Superior temporal gyrus (tissue), 1 donor: ENCODE measurements at regions not wholly inside any gene's neighbourhood (a gene's known extent, or its start where the extent isn't known, plus 50 kb on each side); places are given as distances from the start of the nearest gene placed in this dataset.
A peak's percentile ranks its signal among the peaks of the same experiment; 100 is the strongest.
"Not testable (repeated sequence)": the region's sequence is repeated elsewhere in the genome, so short reads cannot be mapped to it uniquely, and the experiment has no call there.

ENCODE experiments used
- DNase-seq: peaks from one replicate; pipeline ENCODE4 v3.0.0-alpha.2; 2016; ENCODE audit errors: extremely low spot score

DNA sequence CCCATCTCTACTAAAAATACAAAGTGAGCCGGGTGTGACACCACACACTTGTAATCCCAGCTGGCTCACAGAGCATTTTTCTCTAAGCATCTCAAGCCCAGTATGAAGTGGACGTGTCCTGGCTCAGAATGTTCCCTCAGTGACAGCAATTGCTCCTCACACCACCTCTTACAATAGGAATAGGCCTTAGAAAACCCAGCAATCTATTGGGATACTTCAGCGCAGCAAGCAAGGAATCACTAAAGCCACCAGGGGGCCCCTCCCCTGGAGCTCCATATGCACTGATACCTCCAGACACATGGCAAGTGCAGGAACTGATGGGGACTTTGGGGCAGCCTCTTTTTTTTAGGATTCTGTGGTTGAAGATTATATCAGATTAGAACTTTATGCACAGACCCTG, 82.5 kb upstream of the GOLGA6L6 start:
- peak; percentile 0 for DNase-seq

DNA sequence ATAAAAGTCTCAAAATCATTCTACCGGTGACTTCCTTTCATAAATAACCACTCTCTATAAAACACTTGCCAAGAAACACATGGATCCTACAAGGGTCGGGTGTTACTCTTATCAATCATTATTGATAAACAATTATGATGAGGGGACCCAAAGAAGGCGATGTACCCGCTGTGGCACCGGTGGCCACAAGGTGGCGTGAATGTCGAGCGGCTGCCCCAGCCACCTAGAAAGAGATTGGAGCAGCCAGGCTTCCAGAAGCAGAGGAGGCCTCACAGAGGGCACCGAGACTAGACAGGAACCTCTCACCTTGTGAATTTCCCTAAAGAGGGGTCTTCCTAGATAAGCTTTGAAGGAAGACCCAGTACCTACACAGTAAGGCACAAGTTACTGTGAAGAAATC, 80.5 kb upstream of the GOLGA6L6 start:
- not testable (repeated sequence) for DNase-seq

DNA sequence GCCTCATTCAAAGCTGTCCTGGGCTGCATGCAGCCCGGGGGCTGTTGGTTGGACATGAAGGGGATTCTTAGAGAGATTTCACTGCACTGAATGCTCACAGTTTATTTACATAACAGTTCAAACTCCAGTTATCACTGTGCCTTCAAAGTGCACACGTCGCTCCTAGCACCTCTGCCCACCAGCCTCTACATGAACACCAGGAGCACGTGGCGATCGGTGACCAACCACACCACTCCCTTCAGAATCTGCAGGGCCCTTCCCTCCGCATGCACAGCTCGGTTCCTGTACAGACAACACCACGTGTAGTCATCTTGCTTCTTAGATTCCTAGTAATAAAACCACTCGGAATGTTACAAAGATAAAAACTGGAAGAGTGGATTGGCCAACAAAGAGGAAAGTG, 72.9 kb upstream of the GOLGA6L6 start:
- not testable (repeated sequence) for DNase-seq

DNA sequence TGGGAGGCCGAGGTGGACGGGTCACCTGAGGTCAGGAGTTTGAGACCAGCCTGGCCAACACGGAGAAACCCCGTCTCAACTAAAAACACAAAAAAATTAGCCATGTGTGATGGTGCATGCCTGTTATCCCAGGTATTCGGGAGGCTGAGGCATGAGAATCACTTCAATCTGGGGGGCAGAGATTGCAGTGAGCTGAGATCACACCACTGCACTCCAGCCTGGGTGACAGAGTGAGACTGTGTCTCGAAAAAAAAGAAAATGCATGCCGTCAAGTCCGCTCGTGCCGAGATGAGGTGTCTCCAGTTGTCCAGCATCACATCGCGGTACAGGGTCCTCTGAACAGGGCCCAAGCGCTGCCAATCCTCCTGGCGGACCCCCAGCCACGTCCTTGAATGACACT, 71.2 kb upstream of the GOLGA6L6 start:
- not testable (repeated sequence) for DNase-seq

DNA sequence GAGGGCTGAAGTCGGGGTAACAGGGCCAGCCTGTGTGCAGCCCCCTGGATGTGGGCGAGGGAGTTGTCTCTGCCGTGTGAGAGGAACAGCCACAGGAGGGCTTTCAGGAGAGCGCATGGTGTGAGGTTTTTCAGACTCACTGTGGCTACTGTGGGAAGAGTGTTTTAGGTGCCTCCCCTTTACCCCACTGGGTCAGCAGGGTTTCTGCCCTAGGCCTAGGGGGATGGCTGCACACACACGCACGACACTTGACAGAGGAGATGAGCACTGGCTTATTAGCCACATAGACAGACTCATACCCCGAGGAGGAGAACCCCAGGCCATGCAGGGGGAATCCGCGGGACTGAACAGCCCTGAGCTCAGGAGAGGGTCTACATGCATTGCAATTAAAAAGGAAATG, 70.8 kb upstream of the GOLGA6L6 start:
- not testable (repeated sequence) for DNase-seq

DNA sequence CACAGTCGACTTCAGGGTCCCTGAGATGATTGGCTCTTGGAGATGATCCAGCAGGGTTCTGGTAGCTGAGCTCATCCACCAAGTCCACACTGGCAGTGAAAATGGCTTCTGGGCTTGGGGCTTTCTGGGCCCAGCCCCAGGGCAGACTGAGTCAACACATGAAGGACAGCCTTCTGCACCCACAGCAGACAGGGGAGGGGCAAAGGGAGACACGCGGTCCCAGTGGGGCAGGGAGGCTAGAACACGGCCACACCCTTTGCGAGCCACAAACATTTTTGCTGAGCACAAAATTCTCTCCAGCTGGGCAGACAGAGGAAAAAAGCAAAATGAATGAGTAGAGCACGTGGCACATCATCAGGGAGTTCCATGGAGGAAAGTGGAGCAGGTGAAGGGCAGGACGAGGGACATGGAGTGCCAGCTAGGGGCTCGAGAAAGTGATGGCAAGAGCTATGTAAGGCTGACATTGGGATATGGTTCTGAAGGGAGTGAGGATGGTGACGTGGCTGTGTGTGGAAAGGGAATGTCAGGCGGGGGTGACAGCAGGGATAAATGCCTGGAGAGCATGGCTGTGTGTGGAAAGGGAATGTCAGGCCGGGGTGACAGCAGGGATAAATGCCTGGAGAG, 70.2 kb upstream of the GOLGA6L6 start:
- DNase-seq: not testable (repeated sequence)

DNA sequence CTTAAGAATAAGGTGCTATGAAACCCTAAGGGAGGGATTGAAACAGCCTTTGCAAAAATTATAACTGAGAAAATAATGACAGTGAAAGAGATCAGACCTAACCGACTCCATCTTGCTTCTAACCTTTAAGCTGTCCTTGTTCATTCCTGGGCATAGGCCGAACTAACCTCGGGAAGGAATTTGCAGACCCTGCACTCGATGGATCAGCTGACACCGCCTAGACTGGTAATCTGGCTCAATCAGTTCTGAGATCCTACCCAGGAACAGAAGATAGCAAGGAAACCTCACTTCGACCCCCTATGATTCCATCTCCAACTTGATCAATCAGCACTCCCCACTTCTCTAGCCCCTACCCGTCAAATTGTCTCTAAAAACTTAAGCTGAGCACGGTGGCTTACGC, 66.6 kb upstream of the GOLGA6L6 start:
- not testable (repeated sequence) for DNase-seq

DNA sequence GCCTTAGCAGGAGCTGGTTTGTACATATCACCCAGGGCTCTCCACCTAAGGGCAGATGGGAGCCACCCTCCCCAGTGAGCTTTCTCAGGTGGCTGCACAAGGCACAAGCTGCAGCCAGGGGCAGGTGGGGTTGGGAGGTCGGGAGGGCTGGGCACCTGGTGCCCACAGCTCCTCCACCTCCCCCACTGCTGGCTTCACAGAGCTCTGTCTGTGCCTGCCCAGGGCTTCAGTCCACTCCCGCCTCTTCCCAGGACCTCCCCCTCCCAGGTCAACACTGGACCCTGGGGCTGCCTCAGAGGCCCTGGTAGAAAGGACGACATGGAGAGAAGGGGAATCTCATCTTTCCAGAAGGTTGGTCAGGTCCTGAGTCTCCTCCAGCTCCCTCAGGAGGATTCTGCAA, 55.6 kb upstream of the GOLGA6L6 start:
- not testable (repeated sequence) for DNase-seq

DNA sequence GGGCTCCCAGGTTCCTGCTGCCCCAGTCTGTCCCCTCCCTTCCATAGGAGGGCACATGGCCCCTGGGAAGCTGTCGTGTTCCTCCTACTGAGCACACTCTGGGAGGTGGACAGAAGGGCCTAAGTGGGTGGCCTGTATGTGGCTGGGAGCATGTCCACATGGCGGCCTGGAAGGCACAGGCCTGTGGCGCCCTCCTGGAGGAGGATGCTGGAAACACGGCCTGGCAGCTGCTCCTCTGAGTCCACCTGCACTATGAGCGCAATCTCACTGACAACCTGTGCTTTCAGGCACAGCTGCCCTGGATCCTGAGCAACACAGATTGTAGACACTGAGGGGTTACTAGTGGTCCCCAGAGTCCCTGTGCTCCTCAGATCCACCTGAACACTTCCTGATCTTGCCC, 52.6 kb upstream of the GOLGA6L6 start:
- not testable (repeated sequence) for DNase-seq

DNA sequence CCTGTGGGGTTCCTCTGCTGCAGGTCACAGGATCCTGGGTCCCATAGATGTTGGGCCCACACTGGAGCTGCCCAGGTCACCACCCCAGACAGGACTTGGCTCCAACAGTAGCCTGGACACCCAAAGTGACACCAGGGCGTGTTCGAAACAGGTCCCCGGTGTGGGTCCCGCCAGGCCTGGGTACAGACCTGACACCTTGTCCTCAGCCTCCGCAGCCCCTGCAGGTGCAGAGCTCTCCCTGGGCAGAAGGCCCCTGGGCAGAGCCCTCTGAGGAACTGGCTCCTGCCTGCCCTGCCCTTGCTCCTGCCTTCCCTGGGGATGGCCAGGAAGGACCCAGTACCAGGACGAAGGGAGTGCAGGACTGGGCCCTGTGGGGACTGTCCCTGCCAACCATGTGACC, 50.3 kb upstream of the GOLGA6L6 start:
- not testable (repeated sequence) for DNase-seq
